Right lung (tissue), 2 donors: ENCODE measurements at regions not wholly inside any gene's neighbourhood (a gene's known extent, or its start where the extent isn't known, plus 50 kb on each side); places are given as distances from the start of the nearest gene placed in this dataset.
"Not testable (repeated sequence)": the region's sequence is repeated elsewhere in the genome, so short reads cannot be mapped to it uniquely, and the experiment has no call there.

Experiments used
- DNase-seq, 2 donors: peaks; one replicate each; pipeline ENCODE4 v3.0.0-alpha.2; 2013

DNA sequence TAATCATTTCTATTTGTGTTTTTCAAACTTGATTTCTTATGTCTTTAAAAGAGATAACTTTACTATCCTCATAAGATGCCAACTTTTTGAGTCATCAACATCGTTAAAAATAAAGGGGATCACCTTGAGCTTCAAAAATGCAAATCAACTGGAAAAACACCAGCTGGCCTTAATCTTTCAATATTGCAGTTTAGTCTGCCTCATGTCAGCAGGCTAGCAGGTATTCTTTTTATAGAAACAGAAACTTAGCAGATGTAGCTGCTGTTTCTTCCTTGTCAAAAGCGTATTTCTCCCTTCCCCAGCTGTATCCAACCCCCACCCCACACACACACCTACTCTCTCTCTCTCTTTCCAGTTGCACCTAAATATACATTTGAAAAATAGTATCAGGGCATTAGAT is 154.1 kb upstream of the ZNF804A start:
- no peak for DNase-seq

GRCh38 chr2:184444623-184445223 is 153.6 kb upstream of the ZNF804A start:
- no peak for DNase-seq

DNA sequence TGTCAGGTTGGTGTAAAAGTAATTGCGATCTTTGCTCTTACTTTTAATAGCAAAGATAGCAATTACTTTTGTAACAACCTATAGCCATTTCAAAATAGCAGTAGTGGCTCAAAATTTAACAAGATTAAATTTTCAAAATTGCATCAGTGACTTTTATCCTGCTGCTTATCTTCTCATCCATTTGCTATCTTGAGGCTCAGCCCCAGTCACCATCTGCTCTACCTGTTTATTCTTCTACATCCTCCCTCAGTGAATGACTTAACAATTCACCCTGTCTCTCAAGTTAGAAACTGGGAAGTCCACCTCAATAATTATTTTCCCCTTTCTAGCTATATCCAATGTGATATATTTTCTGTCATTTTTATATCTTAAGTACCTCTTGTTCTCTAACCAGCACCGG is 148.6 kb upstream of the ZNF804A start:
- DNase-seq, result no peak

DNA sequence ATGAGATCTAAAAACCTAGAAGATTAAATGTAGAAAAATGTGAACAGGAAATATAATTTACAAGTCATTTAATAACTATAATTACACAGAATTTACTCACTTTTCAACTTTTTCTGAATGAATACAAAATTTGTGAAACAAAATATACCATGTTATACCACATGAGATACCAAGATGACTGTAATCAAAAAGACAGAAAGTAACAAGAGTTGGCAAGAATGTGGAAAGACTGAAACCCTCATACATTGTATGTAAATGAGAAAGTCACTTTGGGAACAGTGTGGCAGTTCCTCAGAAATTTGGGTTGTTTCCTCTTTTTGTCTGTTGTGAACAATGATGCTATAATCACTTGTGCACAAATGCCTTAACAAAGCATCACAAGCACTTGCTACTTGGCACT is 145.4 kb upstream of the ZNF804A start:
- no peak for DNase-seq

GRCh38 chr2:184455624-184456023 is 142.7 kb upstream of the ZNF804A start:
- no peak for DNase-seq

DNA sequence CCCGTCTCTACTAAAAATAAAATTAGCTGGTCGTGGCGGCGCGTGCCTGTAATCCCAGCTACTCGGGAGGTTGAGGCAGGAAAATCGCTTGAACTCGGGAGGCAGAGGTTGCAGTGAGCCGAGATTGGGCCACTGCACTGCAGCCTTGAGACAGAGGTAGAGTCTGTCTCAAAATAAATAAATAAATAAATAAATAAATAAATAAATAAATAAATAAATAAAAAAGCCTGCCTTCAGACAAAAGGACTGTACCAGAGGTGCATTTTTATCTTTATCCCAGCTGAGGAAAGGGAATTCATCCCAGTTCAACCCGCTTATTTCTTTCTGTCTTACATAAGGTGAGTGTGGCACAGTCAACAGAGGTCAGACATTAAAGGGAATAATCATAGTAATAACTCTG is 141.6 kb upstream of the ZNF804A start:
- not testable (repeated sequence) for DNase-seq

- no peak for DNase-seq
Measured at GRCh38 chr2:184463102-184463865, 135.0 kb upstream of the ZNF804A start.

DNA sequence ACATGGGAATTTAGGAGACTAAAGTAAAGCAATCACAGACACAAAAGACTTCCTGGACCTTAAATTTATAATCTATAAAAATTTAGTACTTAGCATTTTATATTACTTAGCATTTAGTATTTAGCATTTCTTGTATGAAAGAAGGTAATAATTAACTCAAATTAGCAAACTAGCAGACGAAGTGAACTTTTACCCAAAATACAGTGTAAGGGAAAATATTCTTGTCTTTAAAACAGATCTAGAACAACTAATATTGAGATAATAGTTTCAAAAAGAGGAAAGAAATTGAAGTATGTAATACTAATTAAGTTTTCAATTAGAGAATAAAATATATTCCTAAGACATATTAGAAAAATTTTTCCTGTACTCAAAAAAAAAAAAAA is 134.5 kb upstream of the ZNF804A start:
- no peak for DNase-seq

DNA sequence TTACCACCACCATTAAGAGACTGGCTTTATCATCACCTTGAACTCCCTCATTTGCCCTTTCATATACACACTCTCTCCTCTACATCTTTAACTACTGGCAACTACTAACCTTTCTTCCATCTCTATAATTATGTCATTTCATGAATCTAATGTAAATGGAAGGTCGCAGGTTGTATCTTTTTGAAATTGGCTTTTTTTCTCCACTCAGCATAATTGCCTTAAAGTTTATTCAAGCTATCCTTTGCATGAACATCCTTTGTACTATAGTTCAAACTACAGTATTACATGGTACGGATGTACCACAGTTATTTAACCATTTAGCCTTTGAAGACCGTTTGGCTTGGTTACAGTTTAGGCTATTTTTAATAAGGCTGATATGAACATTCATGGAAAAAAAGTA is 129.5 kb upstream of the ZNF804A start:
- no peak for DNase-seq

GRCh38 chr2:184472481-184472880 is 125.8 kb upstream of the ZNF804A start:
- no peak for DNase-seq

GRCh38 chr2:184481865-184482264 is 116.5 kb upstream of the ZNF804A start:
- DNase-seq, result no peak

- no peak for DNase-seq
Measured at GRCh38 chr2:184498936-184499335, 99.4 kb upstream of the ZNF804A start.

DNA sequence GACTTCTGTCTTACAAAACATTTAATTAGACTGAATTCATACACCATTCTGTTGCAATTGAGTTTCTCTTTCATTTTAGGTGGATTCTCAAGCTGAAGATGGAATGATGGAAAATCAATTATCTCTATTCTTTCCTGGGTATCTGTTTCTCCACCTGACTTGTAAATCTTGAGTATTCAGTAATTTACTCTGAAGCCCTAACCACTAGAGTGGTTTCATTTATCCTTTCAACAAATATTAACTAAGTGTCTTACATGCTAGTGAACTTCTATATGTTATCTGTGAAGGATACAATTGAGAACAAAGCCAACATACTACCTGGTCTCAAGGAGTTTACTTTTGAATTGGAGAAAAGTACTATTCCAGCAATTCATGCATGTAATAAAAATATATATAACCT is 94.1 kb upstream of the ZNF804A start:
- no peak for DNase-seq

DNA sequence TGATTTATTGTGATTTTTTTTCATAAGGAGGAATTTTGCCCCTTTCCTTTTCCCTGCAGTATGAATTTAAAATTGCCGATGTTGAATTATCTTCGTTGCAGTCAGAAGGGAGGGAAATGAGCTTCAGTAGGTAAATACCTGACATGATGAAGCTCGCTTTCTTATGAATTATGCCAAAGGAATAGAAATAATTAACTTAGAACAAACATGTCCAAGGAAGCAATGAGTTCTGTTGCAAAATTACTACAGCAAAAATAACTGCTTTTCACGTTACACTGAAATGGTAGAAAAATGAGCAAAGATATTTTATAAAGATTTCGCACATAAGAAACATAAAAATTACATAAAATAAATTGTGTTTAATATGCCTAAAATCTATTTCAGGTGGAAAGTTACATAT is 91.1 kb upstream of the ZNF804A start:
- DNase-seq, result no peak

DNA sequence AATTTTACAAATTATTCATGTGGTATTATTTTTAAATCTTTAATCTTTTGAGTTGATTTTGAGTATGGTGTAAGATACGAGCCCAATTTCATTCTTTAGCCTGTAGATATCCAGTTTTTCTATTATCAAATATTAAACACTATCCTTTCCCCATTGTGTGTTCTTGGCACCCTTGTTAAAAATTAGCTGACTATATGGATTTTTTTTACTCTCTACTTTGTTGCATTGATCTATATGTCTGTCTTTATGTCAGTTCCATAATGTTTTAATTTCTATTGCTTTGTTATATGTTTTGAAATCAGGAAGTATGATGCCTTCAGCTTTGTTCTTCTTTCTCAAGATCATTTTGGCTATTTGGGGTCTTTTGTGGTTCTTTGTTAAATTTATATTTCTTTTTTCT is 80.9 kb upstream of the ZNF804A start:
- DNase-seq, result no peak

- no peak for DNase-seq
Measured at GRCh38 chr2:184520441-184520840, 77.9 kb upstream of the ZNF804A start.

DNA sequence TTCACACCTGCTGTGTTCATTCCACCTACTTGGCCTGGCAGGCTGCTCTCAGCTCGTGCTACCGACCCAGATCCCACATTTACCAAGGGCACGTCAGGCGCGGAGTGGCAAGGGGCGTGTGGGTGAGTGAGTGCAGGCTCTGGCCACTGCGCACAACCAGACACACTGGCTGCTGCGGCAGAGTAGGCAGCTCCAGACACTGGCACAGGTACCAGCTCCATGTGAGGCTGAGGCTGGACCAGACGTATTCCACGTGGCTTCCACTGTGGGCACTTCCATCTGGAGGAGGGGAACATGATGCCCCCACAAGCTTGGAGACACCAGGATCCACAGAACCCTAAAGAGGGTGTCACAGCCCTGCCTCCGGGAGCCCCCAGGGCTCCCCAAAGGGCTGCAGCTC is 74.6 kb upstream of the ZNF804A start:
- DNase-seq, result no peak

- no peak for DNase-seq
Measured at GRCh38 chr2:184524551-184525382, 73.6 kb upstream of the ZNF804A start.

DNA sequence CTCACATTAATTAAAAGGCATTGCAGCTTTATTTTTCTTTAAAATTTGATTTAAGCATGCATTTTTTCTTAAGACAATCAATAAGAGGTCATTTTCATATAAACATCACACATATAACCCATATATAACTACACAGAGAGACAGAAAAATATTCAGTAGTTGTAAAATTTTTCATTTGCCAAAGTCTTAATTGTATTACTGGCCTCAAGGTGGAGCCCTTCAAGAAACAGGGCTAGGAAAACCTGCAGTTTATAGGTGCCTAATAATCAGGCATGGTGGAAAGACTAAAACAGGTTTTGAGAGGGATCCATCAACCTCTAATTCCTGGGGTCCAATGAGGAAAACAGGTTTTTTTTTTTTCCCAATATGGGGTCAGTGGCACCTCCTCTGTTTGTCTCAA is 71.3 kb upstream of the ZNF804A start:
- DNase-seq, result no peak

DNA sequence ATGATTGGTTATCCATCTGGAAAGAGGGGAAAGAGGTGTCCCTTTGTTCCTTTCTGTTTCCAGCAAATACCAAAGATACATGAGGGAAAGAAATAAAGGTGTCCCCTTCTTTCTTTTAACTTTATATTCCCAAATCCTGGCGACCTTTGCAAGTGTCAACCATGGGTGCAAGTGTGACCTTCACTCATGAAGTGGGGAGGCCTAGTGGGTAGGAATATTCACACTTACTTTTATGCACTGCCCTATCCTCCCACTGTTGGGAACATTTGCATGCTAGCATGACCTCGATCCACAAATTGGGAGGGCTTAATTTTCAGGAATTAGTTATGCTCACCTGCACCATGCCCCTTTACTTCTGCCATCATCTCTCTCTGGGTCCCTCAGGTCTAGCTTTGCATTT is 70.2 kb upstream of the ZNF804A start:
- DNase-seq, result no peak

DNA sequence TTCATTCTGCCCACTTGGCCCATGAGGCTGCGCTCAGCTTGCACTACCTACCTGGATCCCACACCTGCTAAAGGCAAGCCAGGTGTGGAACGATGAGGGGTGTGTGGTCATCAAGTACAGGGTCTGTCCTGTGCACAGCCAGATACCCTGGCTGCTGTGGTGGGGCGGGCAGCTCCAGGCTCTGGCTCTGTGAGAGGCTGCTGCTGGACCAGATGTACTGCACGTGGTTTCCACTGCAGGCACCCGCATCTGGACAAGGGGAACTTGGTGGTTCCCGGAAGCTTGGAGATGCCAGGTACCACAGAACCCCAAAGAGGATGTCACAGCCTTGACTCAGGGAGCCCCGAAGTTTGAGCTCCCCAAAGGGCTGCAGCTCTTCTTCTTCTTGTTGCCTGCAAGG is 68.1 kb upstream of the ZNF804A start:
- no peak for DNase-seq

GRCh38 chr2:184530959-184531358 is 67.4 kb upstream of the ZNF804A start:
- no peak for DNase-seq

- DNase-seq, result no peak
Measured at GRCh38 chr2:184532551-184532950, 65.8 kb upstream of the ZNF804A start.
